HUES48 (cell line): ENCODE measurements at regions not wholly inside any gene's neighbourhood (a gene's known extent, or its start where the extent isn't known, plus 50 kb on each side); places are given as distances from the start of the nearest gene placed in this dataset.

Experiments
- H3K27ac ChIP-seq: one replicate; pipeline ENCODE4 v1.7.0; 2013; ENCODE audit warnings: low read depth, low read length, inconsistent platforms
- H3K27me3 ChIP-seq: 2 replicates; pipeline ENCODE4 v1.6.1; 2013; ENCODE audit warnings: mild to moderate bottlenecking, low read length; ENCODE audit not compliant: control insufficient read depth, insufficient read depth
- H3K36me3 ChIP-seq: 2 replicates; pipeline ENCODE4 v1.6.1; 2013; ENCODE audit warnings: low read length; ENCODE audit not compliant: control insufficient read depth, insufficient read depth
- H3K4me1 ChIP-seq: 2 replicates; pipeline ENCODE4 v1.6.1; 2013; ENCODE audit warnings: mild to moderate bottlenecking, low read length; ENCODE audit not compliant: control insufficient read depth, insufficient read depth
- H3K4me3 ChIP-seq: 2 replicates; pipeline ENCODE4 v1.5.1; 2013; ENCODE audit warnings: mild to moderate bottlenecking, low read depth, low read length
- H3K9ac ChIP-seq: 2 replicates; pipeline ENCODE4 v1.6.1; 2013; ENCODE audit warnings: mild to moderate bottlenecking, low read depth, low read length, moderate library complexity
- H3K9me3 ChIP-seq: 2 replicates; pipeline ENCODE4 v1.6.1; 2013; ENCODE audit warnings: low read length; ENCODE audit not compliant: control insufficient read depth, insufficient read depth

DNA sequence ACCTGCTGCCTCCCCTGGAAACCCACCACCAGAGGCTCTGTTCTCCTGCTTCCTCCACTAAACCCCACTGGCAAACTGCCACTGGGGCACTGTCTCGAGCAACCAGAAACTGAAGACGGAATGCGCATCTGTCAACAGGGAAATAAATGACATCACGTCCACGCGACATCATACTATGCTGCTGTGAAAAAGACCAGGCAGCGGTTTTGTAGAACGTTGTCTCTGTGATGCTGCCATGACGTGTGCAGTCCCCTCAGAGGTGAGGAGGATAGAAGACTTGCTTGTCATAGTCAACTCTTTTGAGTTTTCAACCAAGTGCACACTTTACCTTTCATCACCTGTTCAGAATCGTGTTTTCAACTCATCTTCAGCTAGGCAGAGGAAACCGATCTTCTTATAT, 203.0 kb upstream of the IGF1R start:
- H3K9ac ChIP-seq, result no peak overlapping the region

DNA sequence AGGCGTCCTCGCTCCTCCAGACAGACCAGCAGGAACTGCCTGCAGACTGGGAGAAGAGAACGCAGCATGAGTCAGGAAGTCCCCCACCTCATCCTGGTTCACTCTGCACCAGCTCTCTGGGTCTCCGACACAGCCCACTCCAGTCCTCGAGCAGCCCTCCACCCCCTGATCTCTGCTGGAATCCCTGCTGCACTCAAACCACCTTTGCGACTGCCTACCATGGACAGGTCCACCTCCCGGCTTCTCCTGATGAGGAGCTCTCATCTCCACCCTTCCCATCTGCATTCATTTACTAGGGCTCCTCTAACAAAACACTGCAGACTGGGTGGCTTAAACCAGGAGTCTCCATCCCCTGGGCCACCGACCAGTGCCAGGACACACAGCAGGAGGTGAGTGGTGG, 202.3 kb upstream of the IGF1R start:
- no peaks in the 10 kb centered on the region for H3K27me3 ChIP-seq

More for the DNA sequence above, 203.0 kb upstream of the IGF1R start:
- H3K4me1 ChIP-seq, result peaks cover 4% of the 10 kb centered on the region; the same call in 1 of the 2 replicates
- H3K9me3 ChIP-seq, result peaks cover 3% of the 10 kb centered on the region; the same call in 1 of the 2 replicates
- H3K27me3 ChIP-seq, result no peaks in the 10 kb centered on the region
- H3K4me3 ChIP-seq, result no peak overlapping the region
- H3K27ac ChIP-seq, result no peak overlapping the region
- H3K36me3 ChIP-seq, result no peaks in the 10 kb centered on the region

DNA sequence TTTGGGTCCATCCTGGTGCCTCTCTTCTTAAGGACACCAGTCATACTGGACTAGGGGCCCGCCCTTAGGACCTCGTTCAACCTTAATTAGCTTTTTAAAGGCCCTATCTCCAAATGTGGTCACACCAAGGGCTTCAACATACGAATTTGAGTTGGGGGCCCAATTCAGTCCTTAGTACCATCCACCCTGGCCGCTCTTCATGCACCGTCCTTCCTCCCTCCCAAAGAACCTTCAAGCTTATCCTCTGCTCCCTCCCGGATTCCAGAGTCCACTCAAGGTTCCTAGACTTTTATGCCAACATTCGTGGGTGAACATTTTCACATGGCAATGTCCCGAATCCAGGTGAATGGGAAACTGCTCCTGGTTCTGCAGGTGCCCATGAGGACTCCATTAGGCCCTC, 201.3 kb upstream of the IGF1R start:
- Histone ChIP-seq H3K4me3 (no peak overlapping the region), H3K36me3 (no peaks in the 10 kb centered on the region), H3K9ac (no peak overlapping the region), H3K9me3 (peaks cover 3% of the 10 kb centered on the region; the same call in 1 of the 2 replicates), H3K4me1 (peaks cover 4% of the 10 kb centered on the region; the same call in 1 of the 2 replicates), H3K27ac (no peak overlapping the region), H3K27me3 (no peaks in the 10 kb centered on the region)

More for the DNA sequence above, 202.3 kb upstream of the IGF1R start:
- no peaks in the 10 kb centered on the region for H3K36me3 ChIP-seq
- H3K9me3 ChIP-seq, result peaks cover 3% of the 10 kb centered on the region; the same call in 1 of the 2 replicates
- H3K4me1 ChIP-seq, result peaks cover 4% of the 10 kb centered on the region; the same call in 1 of the 2 replicates
- no peak overlapping the region for H3K27ac ChIP-seq
- H3K4me3 ChIP-seq, result no peak overlapping the region
- no peak overlapping the region for H3K9ac ChIP-seq

DNA sequence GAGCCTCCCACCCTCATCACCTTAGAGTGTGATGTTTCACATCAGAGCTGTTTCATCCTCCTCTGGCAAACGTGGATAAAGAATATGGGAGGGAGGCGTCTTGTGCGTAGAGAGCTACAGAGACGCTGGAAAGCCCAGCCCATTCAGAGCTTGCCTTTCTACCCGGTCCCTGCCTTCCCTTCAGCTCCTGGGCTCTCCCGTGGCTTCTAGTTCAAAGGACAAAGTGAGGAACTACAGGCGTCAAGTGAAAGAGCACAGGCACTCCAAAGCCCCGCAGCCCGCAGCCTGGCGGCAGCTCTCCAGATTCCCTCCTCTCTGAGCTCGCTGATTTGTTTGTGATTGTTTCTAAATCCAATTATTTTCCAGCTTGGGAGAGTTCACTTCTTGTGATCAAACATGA, 197.1 kb upstream of the IGF1R start:
- H3K27me3 ChIP-seq, result no peaks in the 10 kb centered on the region
- no peaks in the 10 kb centered on the region for H3K4me1 ChIP-seq
- no peaks in the 10 kb centered on the region for H3K36me3 ChIP-seq
- peaks cover 3% of the 10 kb centered on the region; the same call in 1 of the 2 replicates for H3K9me3 ChIP-seq
- no peak overlapping the region for H3K9ac ChIP-seq
- H3K4me3 ChIP-seq, result no peak overlapping the region
- H3K27ac ChIP-seq, result no peak overlapping the region

DNA sequence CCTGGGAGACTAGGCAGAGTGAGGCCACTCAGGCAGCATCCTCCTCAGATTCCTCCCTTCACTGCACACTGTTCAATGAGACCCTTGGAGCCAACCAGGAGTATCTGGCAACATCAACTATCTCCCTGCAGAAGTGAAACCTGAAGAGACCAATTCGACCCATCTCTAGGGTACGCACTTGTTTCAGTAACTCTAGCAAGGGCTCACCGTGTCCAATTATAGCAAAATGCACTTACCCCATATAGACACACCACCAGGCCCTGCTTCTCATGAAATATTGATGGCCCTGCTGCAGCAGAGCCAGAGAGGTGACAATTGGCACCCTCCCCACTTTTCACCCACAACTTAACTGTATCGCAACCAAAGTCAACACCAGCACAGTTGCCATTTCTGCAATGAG, 196.1 kb upstream of the IGF1R start:
- Histone ChIP-seq H3K27me3 (no peaks in the 10 kb centered on the region), H3K4me3 (no peak overlapping the region), H3K36me3 (no peaks in the 10 kb centered on the region), H3K9ac (no peak overlapping the region), H3K27ac (no peak overlapping the region), H3K9me3 (peaks cover 5% of the 10 kb centered on the region; the same call in 1 of the 2 replicates), H3K4me1 (no peaks in the 10 kb centered on the region)

DNA sequence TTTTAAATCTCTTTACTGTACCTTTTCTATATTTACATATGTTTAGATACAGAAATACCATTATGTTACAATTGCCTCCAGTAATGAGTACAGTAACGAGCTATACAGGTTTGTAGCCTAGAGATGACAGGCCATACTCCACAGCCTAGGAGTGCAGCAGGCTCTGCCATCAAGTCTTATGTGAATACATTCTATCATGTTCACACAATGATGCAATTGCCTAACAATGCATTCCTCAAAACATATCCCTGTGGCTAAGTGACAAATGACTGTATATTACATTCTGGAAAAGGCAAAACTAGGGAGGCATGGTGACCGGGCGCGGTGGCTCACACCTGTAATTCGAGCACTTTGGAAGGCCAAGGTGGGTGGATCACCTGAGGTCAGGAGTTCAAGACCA, 192.4 kb upstream of the IGF1R start:
- Histone ChIP-seq H3K9ac (no peak overlapping the region), H3K27me3 (no peaks in the 10 kb centered on the region), H3K4me3 (no peak overlapping the region), H3K27ac (no peak overlapping the region), H3K9me3 (0 out of 2 replicates have a peak, but pooled peaks cover 2% of the 10 kb centered on the region), H3K36me3 (no peaks in the 10 kb centered on the region), H3K4me1 (no peaks in the 10 kb centered on the region)

DNA sequence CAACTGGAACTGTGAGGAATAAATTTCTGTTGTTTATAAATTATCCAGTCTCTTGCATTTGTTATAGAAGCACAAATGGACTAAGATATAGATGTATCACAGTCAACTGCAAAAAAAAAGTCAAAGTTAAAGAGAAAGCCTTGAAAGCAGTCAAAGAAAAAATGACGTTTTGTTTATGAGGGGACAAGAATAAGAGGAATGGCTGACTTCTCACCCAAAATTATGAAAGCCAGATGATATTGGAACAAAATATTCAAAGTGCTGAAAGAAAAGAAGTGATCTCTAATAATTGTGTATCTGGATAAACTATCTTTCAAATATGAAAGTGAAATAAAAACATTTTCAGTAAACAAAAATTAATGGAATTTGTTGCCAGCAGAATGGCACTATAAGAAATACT, 171.8 kb upstream of the IGF1R start:
- Histone ChIP-seq H3K9ac (no peak overlapping the region), H3K4me3 (no peak overlapping the region), H3K4me1 (no peaks in the 10 kb centered on the region), H3K9me3 (peaks cover 15% of the 10 kb centered on the region), H3K36me3 (no peaks in the 10 kb centered on the region), H3K27ac (no peak overlapping the region), H3K27me3 (no peaks in the 10 kb centered on the region)

DNA sequence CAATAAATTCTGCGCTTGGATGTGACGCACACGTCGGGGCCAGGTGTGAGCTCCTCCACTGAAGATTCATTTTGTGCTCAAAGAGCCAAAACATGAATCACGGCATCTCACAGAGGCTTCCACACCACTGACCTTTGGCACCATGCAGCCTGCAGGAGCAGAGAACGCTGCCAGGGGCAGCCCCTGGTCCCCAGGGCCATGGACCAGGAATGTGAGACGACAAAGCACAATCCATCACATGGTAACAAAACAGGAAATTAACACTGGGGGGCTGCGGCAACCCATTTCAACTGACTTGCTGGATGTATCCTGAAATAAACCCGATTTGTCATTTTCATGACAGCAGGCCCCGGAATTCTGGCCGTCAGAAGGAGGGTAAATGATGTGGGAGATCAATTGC, 167.5 kb upstream of the IGF1R start:
- H3K36me3 ChIP-seq, result no peaks in the 10 kb centered on the region
- no peak overlapping the region for H3K9ac ChIP-seq
- H3K4me3 ChIP-seq, result no peak overlapping the region
- no peaks in the 10 kb centered on the region; the same call in 1 of the 2 replicates for H3K4me1 ChIP-seq
- no peaks in the 10 kb centered on the region for H3K27me3 ChIP-seq
- H3K9me3 ChIP-seq, result peaks cover 16% of the 10 kb centered on the region
- H3K27ac ChIP-seq, result no peak overlapping the region

DNA sequence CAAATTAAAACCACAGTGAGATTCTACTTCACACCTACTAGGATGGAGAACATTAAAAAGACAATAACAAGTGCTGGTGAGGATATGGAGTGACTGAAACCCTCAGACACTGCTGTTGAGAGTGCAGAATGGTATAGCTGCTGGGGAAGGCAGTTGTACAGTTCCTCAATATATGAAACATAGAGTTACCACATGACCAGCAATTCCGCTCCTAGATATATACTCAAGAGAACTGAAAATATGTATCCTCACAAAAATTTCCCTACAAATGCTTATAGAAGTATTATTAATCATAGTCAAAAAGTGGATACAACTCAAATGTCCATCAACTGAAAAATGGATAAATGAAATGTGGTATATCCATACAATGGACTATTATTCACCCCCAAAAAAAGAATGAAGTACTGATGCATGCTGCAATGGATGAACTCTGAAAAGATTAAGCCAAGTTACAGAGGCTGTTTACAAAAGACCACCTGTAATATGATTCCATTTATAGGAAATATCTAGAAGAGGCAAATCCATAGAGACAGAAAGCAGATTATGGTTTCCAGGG, 164.7 kb upstream of the IGF1R start:
- H3K9ac ChIP-seq, result no peak overlapping the region
- no peak overlapping the region for H3K4me3 ChIP-seq
- H3K36me3 ChIP-seq, result no peaks in the 10 kb centered on the region
- H3K9me3 ChIP-seq, result peaks cover 6% of the 10 kb centered on the region; the same call in 1 of the 2 replicates
- H3K27me3 ChIP-seq, result no peaks in the 10 kb centered on the region
- H3K27ac ChIP-seq, result no peak overlapping the region
- no peaks in the 10 kb centered on the region; the same call in 1 of the 2 replicates for H3K4me1 ChIP-seq

DNA sequence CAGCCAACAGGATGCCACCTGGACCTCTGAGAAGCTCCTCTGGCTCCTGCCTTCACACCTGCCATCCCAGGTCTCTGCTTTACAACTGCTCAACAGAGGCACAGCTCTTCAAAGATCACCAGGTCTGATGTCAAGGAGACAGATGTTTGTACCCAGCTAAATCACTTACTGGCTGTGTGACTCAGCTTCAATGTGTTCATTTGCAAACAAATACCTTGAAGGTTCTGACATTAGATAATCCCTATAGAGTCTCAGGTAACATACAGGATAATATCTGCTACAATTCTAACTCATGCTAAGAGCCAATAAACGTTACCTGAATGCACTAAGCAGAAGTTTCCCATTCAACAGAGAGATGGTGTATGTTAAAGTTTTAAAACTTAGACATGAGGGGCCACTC, 163.4 kb upstream of the IGF1R start:
- Histone ChIP-seq H3K4me1 (no peaks in the 10 kb centered on the region; the same call in 1 of the 2 replicates), H3K9me3 (peaks cover 6% of the 10 kb centered on the region; the same call in 1 of the 2 replicates), H3K36me3 (no peaks in the 10 kb centered on the region), H3K27ac (no peak overlapping the region), H3K27me3 (no peaks in the 10 kb centered on the region), H3K4me3 (no peak overlapping the region), H3K9ac (no peak overlapping the region)

DNA sequence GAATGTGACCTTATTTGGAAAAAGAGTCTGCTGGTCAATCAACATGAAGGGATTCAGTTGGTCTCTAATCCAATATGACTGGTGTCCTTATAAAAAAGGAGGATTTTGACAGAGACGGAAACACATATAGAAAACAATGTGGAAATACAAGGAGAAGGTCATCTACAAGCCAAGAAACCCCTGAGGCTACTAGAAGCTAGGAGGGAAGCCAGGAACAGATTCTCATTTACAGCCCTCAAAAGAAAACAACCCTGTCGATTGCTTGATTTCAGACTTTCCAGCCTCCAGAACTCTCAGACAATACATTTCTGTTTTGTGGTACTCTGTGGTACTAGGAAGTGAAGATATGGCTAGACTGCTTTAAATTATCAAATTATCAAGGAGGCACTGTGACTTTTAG, 162.9 kb upstream of the IGF1R start:
- H3K36me3 ChIP-seq, result no peaks in the 10 kb centered on the region
- H3K9ac ChIP-seq, result no peak overlapping the region
- no peaks in the 10 kb centered on the region; the same call in 1 of the 2 replicates for H3K4me1 ChIP-seq
- H3K27ac ChIP-seq, result no peak overlapping the region
- H3K9me3 ChIP-seq, result peaks cover 6% of the 10 kb centered on the region; the same call in 1 of the 2 replicates
- H3K27me3 ChIP-seq, result no peaks in the 10 kb centered on the region
- H3K4me3 ChIP-seq, result no peak overlapping the region
